Fibroblast of mammary gland (primary cell): ENCODE measurements at regions not wholly inside any gene's neighbourhood (a gene's known extent, or its start where the extent isn't known, plus 50 kb on each side); places are given as distances from the start of the nearest gene placed in this dataset.

Source experiments
- DNase-seq: peaks from one replicate; pipeline ENCODE4 v3.0.0-alpha.2; 2010; ENCODE audit warnings: low read depth
- H3K4me3 ChIP-seq: 2 replicates; pipeline ENCODE4 v1.5.1; 2011; ENCODE audit warnings: low read depth, mild to moderate bottlenecking, low read length, moderate library complexity; ENCODE audit not compliant: control insufficient read depth
- TF ChIP-seq, protein P1 (sequence below): conservative IDR thresholded peaks from 2 replicates; pipeline ENCODE4 v1.5.1; 2011; ENCODE audit warnings: low read depth, low read length, inconsistent platforms; ENCODE audit not compliant: control insufficient read depth, insufficient read depth

DNA sequence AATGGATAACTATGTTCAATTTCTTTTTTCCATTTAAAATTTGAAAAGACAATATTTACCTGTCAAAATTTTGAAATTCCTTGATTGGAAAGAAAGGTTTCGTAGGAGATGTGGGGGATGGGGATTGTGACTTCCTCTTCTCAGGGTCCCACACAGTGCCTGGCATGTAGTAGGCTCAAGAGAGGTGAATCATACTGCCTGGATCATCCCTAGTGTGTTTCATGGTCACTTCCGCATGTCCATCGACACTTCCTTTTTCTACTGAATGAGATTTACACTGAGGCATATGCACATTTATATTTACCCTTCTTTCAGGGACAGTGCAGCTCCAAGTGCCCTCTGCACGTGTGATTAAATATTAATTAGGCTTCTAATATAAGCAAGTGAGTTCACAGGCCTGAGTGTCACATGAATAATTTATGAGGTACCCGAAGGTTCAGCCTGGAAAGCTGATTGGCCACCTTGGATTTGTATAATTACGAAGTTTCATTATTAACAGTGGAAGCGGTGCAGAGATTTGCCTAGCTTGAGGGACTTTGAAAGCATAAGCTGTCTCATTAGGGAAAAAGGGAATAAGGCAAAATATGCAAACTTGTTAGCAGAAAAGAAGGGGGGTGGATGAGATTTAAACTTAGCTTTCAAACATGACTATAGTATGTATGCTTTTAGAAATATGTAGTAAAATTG lies 177.5 kb upstream of the MMS22L start:
- H3K4me3 ChIP-seq: no peak overlapping the region
- DNase-seq: no peak
- TF ChIP-seq, protein P1, sequence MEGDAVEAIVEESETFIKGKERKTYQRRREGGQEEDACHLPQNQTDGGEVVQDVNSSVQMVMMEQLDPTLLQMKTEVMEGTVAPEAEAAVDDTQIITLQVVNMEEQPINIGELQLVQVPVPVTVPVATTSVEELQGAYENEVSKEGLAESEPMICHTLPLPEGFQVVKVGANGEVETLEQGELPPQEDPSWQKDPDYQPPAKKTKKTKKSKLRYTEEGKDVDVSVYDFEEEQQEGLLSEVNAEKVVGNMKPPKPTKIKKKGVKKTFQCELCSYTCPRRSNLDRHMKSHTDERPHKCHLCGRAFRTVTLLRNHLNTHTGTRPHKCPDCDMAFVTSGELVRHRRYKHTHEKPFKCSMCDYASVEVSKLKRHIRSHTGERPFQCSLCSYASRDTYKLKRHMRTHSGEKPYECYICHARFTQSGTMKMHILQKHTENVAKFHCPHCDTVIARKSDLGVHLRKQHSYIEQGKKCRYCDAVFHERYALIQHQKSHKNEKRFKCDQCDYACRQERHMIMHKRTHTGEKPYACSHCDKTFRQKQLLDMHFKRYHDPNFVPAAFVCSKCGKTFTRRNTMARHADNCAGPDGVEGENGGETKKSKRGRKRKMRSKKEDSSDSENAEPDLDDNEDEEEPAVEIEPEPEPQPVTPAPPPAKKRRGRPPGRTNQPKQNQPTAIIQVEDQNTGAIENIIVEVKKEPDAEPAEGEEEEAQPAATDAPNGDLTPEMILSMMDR: no peak

DNA sequence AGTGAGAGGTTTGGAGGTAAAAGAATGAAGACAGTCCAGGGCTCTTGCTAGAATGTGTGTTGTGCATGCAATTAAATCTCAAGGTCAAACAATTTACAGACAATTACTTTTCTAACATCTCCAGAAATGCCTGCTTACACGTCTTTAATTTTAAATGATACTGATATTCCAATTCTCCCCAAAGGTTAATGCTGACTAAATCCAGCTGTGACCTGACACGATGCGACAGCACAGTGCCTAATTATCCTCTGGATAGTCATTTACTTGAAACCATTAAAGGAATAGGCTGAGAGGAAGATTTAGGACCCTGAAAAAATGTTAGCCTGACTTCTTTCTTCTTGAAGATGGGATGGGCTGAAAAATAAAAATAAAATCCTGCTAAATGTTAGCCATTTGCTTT lies 178.2 kb upstream of the MMS22L start:
- no peak for DNase-seq
- no peak overlapping the region for H3K4me3 ChIP-seq
- TF ChIP-seq, protein P1: no peak

DNA sequence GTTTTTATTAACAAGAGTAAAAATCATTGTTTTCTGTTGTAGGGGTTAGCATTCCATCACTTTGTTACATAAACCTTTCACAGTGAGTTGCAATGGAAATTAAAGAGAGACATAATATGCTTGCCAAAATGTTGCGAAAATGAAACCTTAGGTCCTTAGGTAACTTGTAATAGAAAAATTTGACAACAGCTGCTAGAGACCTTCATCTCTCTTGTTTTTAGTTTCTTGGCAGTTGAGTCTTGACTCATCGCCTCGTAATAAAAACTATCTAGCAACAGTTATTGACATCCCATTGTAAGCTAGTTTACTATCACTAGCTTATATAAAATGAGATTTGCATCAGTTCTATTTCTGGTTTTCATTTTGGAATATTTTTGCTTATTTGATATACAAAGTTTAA lies 179.0 kb upstream of the MMS22L start:
- no peak overlapping the region for H3K4me3 ChIP-seq
- DNase-seq: no peak
- TF ChIP-seq, protein P1: no peak

DNA sequence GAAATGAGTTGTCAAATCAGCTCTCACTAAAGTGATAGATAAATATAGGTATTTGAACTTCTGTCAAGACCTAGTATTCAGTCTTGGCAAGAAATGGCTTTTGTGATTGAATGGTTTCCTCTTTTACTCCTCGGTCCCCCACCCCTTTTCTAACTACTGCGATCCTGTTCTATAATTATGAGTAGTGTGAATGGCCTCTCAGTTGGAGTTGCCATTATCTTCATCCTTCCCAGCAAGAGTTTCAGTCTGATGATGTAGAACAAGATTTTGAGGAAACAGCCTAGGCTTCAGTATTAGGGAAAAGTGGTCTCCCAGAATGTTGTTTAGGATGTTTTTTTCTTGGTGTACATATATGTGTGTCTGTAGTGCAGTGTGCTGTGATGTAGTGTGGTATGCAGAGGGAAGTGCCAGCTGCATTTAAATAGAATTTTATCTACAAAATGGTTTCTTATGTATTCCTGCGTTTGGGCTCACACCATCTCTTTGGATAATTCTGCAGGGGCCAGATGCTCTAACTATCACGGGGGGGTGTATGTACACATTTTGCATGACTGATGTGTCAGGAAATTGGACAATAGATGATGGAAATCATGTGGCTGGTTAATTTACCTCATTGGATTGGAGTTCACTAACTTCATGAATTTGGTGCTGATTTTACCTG lies 180.1 kb upstream of the MMS22L start:
- DNase-seq: no peak
- no peak overlapping the region for H3K4me3 ChIP-seq
- TF ChIP-seq, protein P1: no peak

DNA sequence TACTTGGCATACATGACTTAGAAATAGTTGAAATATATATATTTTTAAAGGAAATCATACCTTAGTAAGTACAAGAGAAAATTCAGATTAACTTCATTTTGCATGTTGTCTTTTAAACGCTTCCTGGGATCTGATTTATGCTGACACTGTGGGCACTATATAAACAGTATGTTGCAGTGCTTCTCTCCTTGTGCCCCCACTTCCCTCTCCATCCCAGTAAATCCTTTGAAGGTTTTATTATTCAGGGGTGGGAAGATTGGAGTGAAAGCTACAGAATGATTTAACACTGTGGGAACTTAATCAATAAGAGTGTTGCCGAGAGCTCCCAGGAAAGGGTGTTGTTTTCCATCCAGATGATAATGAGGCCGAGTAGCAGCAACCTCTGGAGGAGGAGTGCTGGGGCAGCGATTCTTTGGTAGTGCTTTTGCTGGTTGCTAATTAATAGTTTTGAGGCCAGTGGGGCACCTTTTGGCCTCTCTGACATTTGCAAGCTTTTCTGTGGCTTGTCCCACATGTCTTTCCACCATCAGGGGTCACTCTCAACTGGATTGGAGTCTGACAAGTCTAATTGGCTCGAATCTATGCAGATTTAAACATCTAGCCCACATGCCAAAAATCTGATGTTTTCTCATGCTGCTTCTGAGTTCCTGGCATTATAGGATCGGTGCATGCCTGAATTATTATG lies 183.0 kb upstream of the MMS22L start:
- H3K4me3 ChIP-seq: no peak overlapping the region
- TF ChIP-seq, protein P1: no peak
- no peak for DNase-seq

DNA sequence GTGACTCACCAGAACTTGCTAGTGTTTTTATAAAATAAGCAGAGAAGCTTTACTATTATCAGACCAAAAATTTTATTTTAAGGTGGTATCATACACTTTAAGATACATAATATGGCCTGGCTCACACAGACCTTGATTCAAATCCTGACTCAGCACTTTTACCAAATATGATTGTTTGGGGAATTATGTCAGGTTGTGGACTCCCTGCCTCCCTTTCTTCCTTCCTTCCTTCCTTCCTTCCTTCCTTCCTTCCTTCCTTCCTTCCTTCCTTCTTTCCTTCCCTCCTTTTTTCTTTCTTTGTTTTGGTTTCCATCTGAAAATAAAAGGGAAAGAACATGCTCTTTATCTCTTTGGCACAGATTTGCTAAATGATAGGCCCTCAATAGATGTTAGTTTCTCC lies 186.0 kb upstream of the MMS22L start:
- no peak for DNase-seq
- H3K4me3 ChIP-seq: no peak overlapping the region
- TF ChIP-seq, protein P1: no peak
